SK-N-SH (cell line): ENCODE measurements at regions not wholly inside any gene's neighbourhood (a gene's known extent, or its start where the extent isn't known, plus 50 kb on each side); places are given as distances from the start of the nearest gene placed in this dataset.

Experiments
- CTCF ChIA-PET: fragments of 300-600, 350-600 bp; formaldehyde crosslinking; extraction: SDS; loops from one replicate; lab custom pipeline; 2021; lab: Yijun Ruan, JAX
- POLR2A ChIA-PET: fragments of 350-600 bp; sonication (Branson Sonifier 250); formaldehyde crosslinking; extraction: SDS; loops from one replicate; lab custom pipeline; 2020; ENCODE audit warnings: antibody characterized with exemption, inconsistent platforms; lab: Yijun Ruan, JAX
- DNase-seq: peaks from one replicate; pipeline ENCODE4 v3.0.0; 2012
- H2AFZ ChIP-seq: fragments of 200-600 bp; sonication (generic); 2 replicates; pipeline ENCODE4 v1.8.1; 2016; ENCODE audit warnings: antibody characterized with exemption, mild to moderate bottlenecking, low read depth
- H3F3A ChIP-seq: fragments of 200-600 bp; sonication (generic); replicated peaks from 2 replicates; pipeline ENCODE3; 2016; ENCODE audit warnings: antibody characterized with exemption, mild to moderate bottlenecking; ENCODE audit not compliant: insufficient read depth
- H3K27ac ChIP-seq, 2 experiments: fragments of 200-500 bp in 1 of 2; fragments of 200-600 bp in 1 of 2; sonication (Bioruptor generic) in 1 of 2; sonication (generic), shearing (Covaris generic) in 1 of 2; 2 replicates each; pipeline versions ENCODE4 v1.5.1 to v1.6.1; 2014 to 2016; ENCODE audit warnings: low read depth in 2 of 2, inconsistent platforms in 1 of 2, low read length in 1 of 2, mild to moderate bottlenecking in 1 of 2, mixed read lengths in 1 of 2
- H3K27me3 ChIP-seq: fragments of 200-600 bp; sonication (generic), shearing (Covaris generic); 2 replicates; pipeline ENCODE4 v1.6.1; 2016; ENCODE audit warnings: mixed run types; ENCODE audit not compliant: insufficient read depth
- H3K36me3 ChIP-seq, 2 experiments: fragments of 200-500 bp in 1 of 2; fragments of 200-600 bp in 1 of 2; sonication (Bioruptor generic) in 1 of 2; sonication (generic) in 1 of 2; replicated peaks in 1 of 2; 2 replicates each; pipeline versions ENCODE3 to v1.5.1; 2014 to 2016; ENCODE audit warnings: low read length in 1 of 2, mild to moderate bottlenecking in 1 of 2; ENCODE audit not compliant: insufficient read depth in 2 of 2, control insufficient read depth in 1 of 2
- H3K4me1 ChIP-seq, 2 experiments: fragments of 200-500 bp in 1 of 2; fragments of 200-600 bp in 1 of 2; sonication (Bioruptor generic) in 1 of 2; sonication (generic), shearing (Covaris generic) in 1 of 2; 2 replicates each; pipeline versions ENCODE4 v1.5.1 to v1.6.1; 2014 to 2016; ENCODE audit warnings: low read depth in 1 of 2, low read length in 1 of 2, mixed run types in 1 of 2; ENCODE audit not compliant: insufficient read depth in 2 of 2, control insufficient read depth in 1 of 2
- H3K4me2 ChIP-seq: fragments of 200-600 bp; sonication (generic), shearing (Covaris generic); 2 replicates; pipeline ENCODE4 v1.6.1; 2017; ENCODE audit warnings: mixed run types
- H3K4me3 ChIP-seq, 2 experiments: fragments of 200-500 bp in 1 of 2; fragments of 200-600 bp in 1 of 2; sonication (Bioruptor generic) in 1 of 2; sonication (generic), shearing (Covaris generic) in 1 of 2; 2 replicates each; pipeline versions ENCODE4 v1.5.1 to v1.8.1; 2014 to 2016; ENCODE audit warnings: low read depth in 2 of 2, inconsistent platforms in 1 of 2, low read length in 1 of 2, mild to moderate bottlenecking in 1 of 2, mixed read lengths in 1 of 2, moderate library complexity in 1 of 2
- H3K79me2 ChIP-seq: fragments of 200-600 bp; sonication (generic); 2 replicates; pipeline ENCODE4 v1.8.1; 2017; ENCODE audit warnings: mild to moderate bottlenecking; ENCODE audit not compliant: insufficient read depth
- H3K9ac ChIP-seq: fragments of 200-600 bp; sonication (generic); 2 replicates; pipeline ENCODE4 v1.6.1; 2017; ENCODE audit warnings: mixed run types
- H3K9me2 ChIP-seq: fragments of 200-600 bp; sonication (generic); 2 replicates; pipeline ENCODE4 v1.6.1; 2017; ENCODE audit warnings: mixed run types
- H3K9me3 ChIP-seq: fragments of 200-600 bp; sonication (generic); 2 replicates; pipeline ENCODE4 v1.6.1; 2017; ENCODE audit warnings: mixed run types, mild to moderate bottlenecking, moderate library complexity
- H4K20me1 ChIP-seq: fragments of 200-600 bp; sonication (generic); 2 replicates; pipeline ENCODE4 v1.6.1; 2017; ENCODE audit warnings: mild to moderate bottlenecking, mixed run types; ENCODE audit not compliant: insufficient read depth
- CHD2 ChIP-seq: fragments of 150-350 bp; IDR thresholded peaks from 2 replicates; pipeline ENCODE4 v1.6.1; 2018; ENCODE audit warnings: low read length; ENCODE audit not compliant: partially characterized antibody
- CTCF ChIP-seq: fragments of 200-600 bp; sonication (generic); IDR thresholded peaks from 2 replicates; pipeline ENCODE4 v1.6.1; 2017; ENCODE audit warnings: antibody characterized with exemption, mild to moderate bottlenecking, moderate library complexity
- ELF1 ChIP-seq: IDR thresholded peaks from 2 replicates; pipeline ENCODE4 v1.4.0; 2012
- FOSL2 ChIP-seq: IDR thresholded peaks from 2 replicates; pipeline ENCODE4 v1.4.0; 2012; ENCODE audit warnings: low read depth, mild to moderate bottlenecking, moderate library complexity, borderline replicate concordance
- GABPA ChIP-seq: IDR thresholded peaks from 2 replicates; pipeline ENCODE4 v1.4.0; 2012; ENCODE audit warnings: low read depth, mild to moderate bottlenecking
- IRF3 ChIP-seq: fragments of 150-350 bp; IDR thresholded peaks from 2 replicates; pipeline ENCODE4 v1.6.1; 2016; ENCODE audit warnings: mild to moderate bottlenecking, low read depth, low read length
- NRF1 ChIP-seq: IDR thresholded peaks from 2 replicates; pipeline ENCODE4 v1.6.1; 2012; ENCODE audit warnings: low read depth, mild to moderate bottlenecking, low read length
- PBX3 ChIP-seq: IDR thresholded peaks from 2 replicates; pipeline ENCODE4; 2012
- RAD21 ChIP-seq: IDR thresholded peaks from 2 replicates; pipeline ENCODE4 v1.6.1; 2012; ENCODE audit warnings: mild to moderate bottlenecking, low read length
- RFX5 ChIP-seq: IDR thresholded peaks from 2 replicates; pipeline ENCODE4 v1.6.1; 2012; ENCODE audit warnings: mild to moderate bottlenecking, improper control_type of control experiment, low read length
- RXRA ChIP-seq: IDR thresholded peaks from 2 replicates; pipeline ENCODE4 v1.4.0; 2012; ENCODE audit warnings: low read depth, mild to moderate bottlenecking, borderline replicate concordance
- SIN3A ChIP-seq: IDR thresholded peaks from 2 replicates; pipeline ENCODE4 v1.6.1; 2012; ENCODE audit warnings: low read depth, mild to moderate bottlenecking, low read length, moderate library complexity, borderline replicate concordance
- SMC3 ChIP-seq: IDR thresholded peaks from 2 replicates; pipeline ENCODE4 v1.6.1; 2012; ENCODE audit warnings: low read depth, low read length, improper control_type of control experiment
- TEAD4 ChIP-seq: IDR thresholded peaks from 2 replicates; pipeline ENCODE4 v1.4.0; 2012; ENCODE audit warnings: mild to moderate bottlenecking, borderline replicate concordance; ENCODE audit not compliant: insufficient read depth
- USF2 ChIP-seq: fragments of 150-350 bp; IDR thresholded peaks from 2 replicates; pipeline ENCODE4 v1.6.1; 2017; ENCODE audit warnings: antibody characterized with exemption, low read length, low read depth, borderline replicate concordance
- YY1 ChIP-seq: IDR thresholded peaks from 2 replicates; pipeline ENCODE4 v1.4.0; 2012; ENCODE audit warnings: low read depth, mild to moderate bottlenecking
- ZBTB33 ChIP-seq: IDR thresholded peaks from 2 replicates; pipeline ENCODE4 v1.4.0; 2012; ENCODE audit warnings: low read depth, borderline replicate concordance
- whole genome bisulfite sequencing: methylation state at CpG from one replicate; pipeline ENCODE4 v1.1.6; 2017; ENCODE audit warnings: low lambda C conversion rate; 5-methylcytosine and 5-hydroxymethylcytosine counted together

- POLR2A ChIA-PET = no interaction called here
- no peak overlapping the region for H3K4me2 ChIP-seq
- H3K36me3 ChIP-seq = no peaks in the 10 kb centered on the region
- no peak overlapping the region for H3K4me3 ChIP-seq
- no peak for DNase-seq
- WGBS = 54% methylated on average over 16 of the region's 25 CpGs
- no peak overlapping the region for H2AFZ ChIP-seq
- no peak overlapping the region for H3K9ac ChIP-seq
- no peaks in the 10 kb centered on the region for H3K27me3 ChIP-seq
- no peaks in the 10 kb centered on the region for H3K9me3 ChIP-seq
- TF ChIP-seq RXRA (no peak), USF2 (no peak), ELF1 (no peak), GABPA (no peak), NRF1 (no peak), ZBTB33 (no peak), SIN3A (no peak), RFX5 (no peak), RAD21 (no peak), IRF3 (no peak), PBX3 (no peak), CHD2 (no peak), CTCF (no peak), FOSL2 (no peak), SMC3 (no peak), TEAD4 (no peak), YY1 (no peak)
- no peaks in the 10 kb centered on the region for H3F3A ChIP-seq
- no peak overlapping the region for H3K27ac ChIP-seq
- no peaks in the 10 kb centered on the region for H4K20me1 ChIP-seq
- no peaks in the 10 kb centered on the region for H3K79me2 ChIP-seq
- CTCF ChIA-PET = no interaction called here
- no peaks in the 10 kb centered on the region for H3K9me2 ChIP-seq
- peaks cover 0 to 10% of the 10 kb centered on the region in 2 experiments; a peak in 1 of 4 replicates for H3K4me1 ChIP-seq
Observed at GRCh38 chr2:239526666-239527415, 126.0 kb upstream of the HDAC4 start.
